Panc1 (cell line): ENCODE measurements at regions not wholly inside any gene's neighbourhood (a gene's known extent, or its start where the extent isn't known, plus 50 kb on each side); places are given as distances from the start of the nearest gene placed in this dataset.

ENCODE experiments used
- ATAC-seq: fragments of 200-7000 bp; cut with Tn5 transposase; 2 replicates; pipeline ENCODE4 v1.9.1; 2020; ENCODE audit warnings: mild to moderate bottlenecking, moderate library complexity
- BruUV-seq: library from RNA; stranded (reverse); fragments of 400-500 nt; replicated peaks from 2 replicates; lab custom pipeline; 2021; lab: Mats Ljungman, UMichigan
- CTCF ChIA-PET: fragments of 300-600 bp; sonication (Branson Sonifier 250); formaldehyde crosslinking; loops from one replicate; lab custom pipeline; 2022; ENCODE audit warnings: antibody characterized with exemption; lab: Charles Lee
- POLR2A ChIA-PET: fragments of 300-600 bp; sonication (Branson Sonifier 250); formaldehyde crosslinking; loops from one replicate; lab custom pipeline; 2022; ENCODE audit warnings: antibody characterized with exemption; lab: Charles Lee
- DNase-seq: peaks from one replicate; pipeline ENCODE4 v3.0.0-alpha.2; 2010; ENCODE audit warnings: low read depth, low spot score
- H3K27ac ChIP-seq: 2 replicates; pipeline ENCODE4 v1.5.1; 2011; ENCODE audit warnings: mild to moderate bottlenecking, low read length, inconsistent platforms
- H3K27me3 ChIP-seq: fragments of 200-500 bp; sonication (Bioruptor generic); 2 replicates; pipeline ENCODE4 v1.6.0; 2014; ENCODE audit warnings: low read length, inconsistent platforms; ENCODE audit not compliant: control insufficient read depth, insufficient read depth
- H3K36me3 ChIP-seq: fragments of 200-500 bp; sonication (Bioruptor generic); 2 replicates; pipeline ENCODE4 v1.5.1; 2014; ENCODE audit warnings: inconsistent platforms, mild to moderate bottlenecking, low read length, moderate library complexity; ENCODE audit not compliant: control insufficient read depth, insufficient read depth
- H3K4me1 ChIP-seq: 2 replicates; pipeline ENCODE4 v1.5.1; 2011; ENCODE audit warnings: inconsistent platforms, mild to moderate bottlenecking, low read length, moderate library complexity; ENCODE audit not compliant: control insufficient read depth, insufficient read depth
- H3K4me3 ChIP-seq, 2 experiments: 2 replicates each; pipeline ENCODE4 v1.5.1; 2011 to 2012; ENCODE audit warnings: low read depth in 2 of 2, low read length in 2 of 2, mild to moderate bottlenecking in 2 of 2, inconsistent platforms in 1 of 2, moderate library complexity in 1 of 2
- H3K9me3 ChIP-seq: fragments of 200-500 bp; sonication (Bioruptor generic); 2 replicates; pipeline ENCODE4 v1.5.1; 2014; ENCODE audit warnings: low read depth, mild to moderate bottlenecking, inconsistent platforms, low read length, moderate library complexity; ENCODE audit not compliant: control insufficient read depth, insufficient read depth
- POLR2AphosphoS5 ChIP-seq: IDR thresholded peaks from 2 replicates; pipeline ENCODE4 v1.6.1; 2012; ENCODE audit warnings: mild to moderate bottlenecking, low read depth, low read length, moderate library complexity
- SIN3A ChIP-seq: IDR thresholded peaks from 2 replicates; pipeline ENCODE4 v1.6.1; 2012; ENCODE audit warnings: low read depth, mild to moderate bottlenecking, low read length, moderate library complexity, borderline replicate concordance; ENCODE audit not compliant: insufficient read depth
- TCF7L2 ChIP-seq: IDR thresholded peaks from 2 replicates; pipeline ENCODE4 v1.6.1; 2011; ENCODE audit warnings: mild to moderate bottlenecking, low read depth, low read length, inconsistent platforms
- in situ Hi-C: cut with HindIII; loops from 2 replicates; pipeline ENCODE4 v1.10.0; 2016; ENCODE audit warnings: low sequenced_read_pairs, low pct_unique_long_range_greater_than_20kb
- intact Hi-C: fragments of 100-400 bp; cut with micrococcal nuclease; formaldehyde crosslinking; loops from one replicate; pipeline ENCODE4 v1.10.0; 2022; ENCODE audit not compliant: unreplicated experiment
- TF ChIP-seq, protein P1 (sequence below): fragments of 450-650 bp; IDR thresholded peaks from 2 replicates; pipeline ENCODE4 v1.5.1; 2017; ENCODE audit warnings: mild to moderate bottlenecking
- TF ChIP-seq, protein P2 (sequence below), 2 experiments: IDR thresholded peaks; 2 replicates each; pipeline ENCODE4 v1.6.1; 2011 to 2012; ENCODE audit warnings: low read depth in 2 of 2, control low read depth in 1 of 2, low read length in 1 of 2, mild to moderate bottlenecking in 1 of 2, moderate library complexity in 1 of 2; ENCODE audit not compliant: insufficient read depth in 1 of 2

DNA sequence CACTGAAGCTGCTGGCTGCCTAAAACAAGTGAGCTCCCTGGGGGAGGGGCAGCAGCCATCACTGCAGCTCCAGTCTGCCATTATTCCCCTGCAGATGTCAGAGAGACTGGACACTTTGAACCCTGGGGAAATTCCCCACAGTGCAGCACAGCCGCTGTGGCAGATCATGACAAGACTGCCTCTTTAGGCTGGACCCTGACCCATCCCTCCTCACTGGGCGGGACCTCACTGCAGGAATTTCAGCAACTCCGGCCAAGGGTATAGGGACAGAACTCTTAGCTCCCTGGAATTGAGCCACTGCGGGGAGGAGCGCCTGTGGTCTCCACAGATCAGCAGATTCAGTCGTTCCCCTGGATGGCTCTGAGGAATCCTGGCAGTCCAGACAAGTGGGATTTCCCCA is 964.6 kb downstream of the BRINP3 start:
- POLR2A ChIA-PET: interaction anchor here (0.6 kb wide), 1 partner anchor 47 kb away, joined by 3 read pairs; no protein-coding TSS in a partner anchor
- CTCF ChIA-PET: no interaction called here
- Histone ChIP-seq H3K27me3 (no peaks in the 10 kb centered on the region), H3K4me1 (no peaks in the 10 kb centered on the region), H3K27ac (no peak overlapping the region), H3K9me3 (no peaks in the 10 kb centered on the region), H3K36me3 (no peaks in the 10 kb centered on the region), H3K4me3 (no peak overlapping the region)
- no TSS peak for BruUV-seq
- DNase-seq (no peak), ATAC-seq (no peak)
- in situ Hi-C loops: no loop called here
- intact Hi-C loops: no loop called here
- TF ChIP-seq, protein P1, sequence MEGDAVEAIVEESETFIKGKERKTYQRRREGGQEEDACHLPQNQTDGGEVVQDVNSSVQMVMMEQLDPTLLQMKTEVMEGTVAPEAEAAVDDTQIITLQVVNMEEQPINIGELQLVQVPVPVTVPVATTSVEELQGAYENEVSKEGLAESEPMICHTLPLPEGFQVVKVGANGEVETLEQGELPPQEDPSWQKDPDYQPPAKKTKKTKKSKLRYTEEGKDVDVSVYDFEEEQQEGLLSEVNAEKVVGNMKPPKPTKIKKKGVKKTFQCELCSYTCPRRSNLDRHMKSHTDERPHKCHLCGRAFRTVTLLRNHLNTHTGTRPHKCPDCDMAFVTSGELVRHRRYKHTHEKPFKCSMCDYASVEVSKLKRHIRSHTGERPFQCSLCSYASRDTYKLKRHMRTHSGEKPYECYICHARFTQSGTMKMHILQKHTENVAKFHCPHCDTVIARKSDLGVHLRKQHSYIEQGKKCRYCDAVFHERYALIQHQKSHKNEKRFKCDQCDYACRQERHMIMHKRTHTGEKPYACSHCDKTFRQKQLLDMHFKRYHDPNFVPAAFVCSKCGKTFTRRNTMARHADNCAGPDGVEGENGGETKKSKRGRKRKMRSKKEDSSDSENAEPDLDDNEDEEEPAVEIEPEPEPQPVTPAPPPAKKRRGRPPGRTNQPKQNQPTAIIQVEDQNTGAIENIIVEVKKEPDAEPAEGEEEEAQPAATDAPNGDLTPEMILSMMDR: no peak
- TF ChIP-seq SIN3A (no peak), POLR2AphosphoS5 (no peak), TCF7L2 (no peak)
- TF ChIP-seq, protein P2, sequence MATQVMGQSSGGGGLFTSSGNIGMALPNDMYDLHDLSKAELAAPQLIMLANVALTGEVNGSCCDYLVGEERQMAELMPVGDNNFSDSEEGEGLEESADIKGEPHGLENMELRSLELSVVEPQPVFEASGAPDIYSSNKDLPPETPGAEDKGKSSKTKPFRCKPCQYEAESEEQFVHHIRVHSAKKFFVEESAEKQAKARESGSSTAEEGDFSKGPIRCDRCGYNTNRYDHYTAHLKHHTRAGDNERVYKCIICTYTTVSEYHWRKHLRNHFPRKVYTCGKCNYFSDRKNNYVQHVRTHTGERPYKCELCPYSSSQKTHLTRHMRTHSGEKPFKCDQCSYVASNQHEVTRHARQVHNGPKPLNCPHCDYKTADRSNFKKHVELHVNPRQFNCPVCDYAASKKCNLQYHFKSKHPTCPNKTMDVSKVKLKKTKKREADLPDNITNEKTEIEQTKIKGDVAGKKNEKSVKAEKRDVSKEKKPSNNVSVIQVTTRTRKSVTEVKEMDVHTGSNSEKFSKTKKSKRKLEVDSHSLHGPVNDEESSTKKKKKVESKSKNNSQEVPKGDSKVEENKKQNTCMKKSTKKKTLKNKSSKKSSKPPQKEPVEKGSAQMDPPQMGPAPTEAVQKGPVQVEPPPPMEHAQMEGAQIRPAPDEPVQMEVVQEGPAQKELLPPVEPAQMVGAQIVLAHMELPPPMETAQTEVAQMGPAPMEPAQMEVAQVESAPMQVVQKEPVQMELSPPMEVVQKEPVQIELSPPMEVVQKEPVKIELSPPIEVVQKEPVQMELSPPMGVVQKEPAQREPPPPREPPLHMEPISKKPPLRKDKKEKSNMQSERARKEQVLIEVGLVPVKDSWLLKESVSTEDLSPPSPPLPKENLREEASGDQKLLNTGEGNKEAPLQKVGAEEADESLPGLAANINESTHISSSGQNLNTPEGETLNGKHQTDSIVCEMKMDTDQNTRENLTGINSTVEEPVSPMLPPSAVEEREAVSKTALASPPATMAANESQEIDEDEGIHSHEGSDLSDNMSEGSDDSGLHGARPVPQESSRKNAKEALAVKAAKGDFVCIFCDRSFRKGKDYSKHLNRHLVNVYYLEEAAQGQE (IDR thresholded peaks at IDR 0.05; ENCODE audit: insufficient read depth in 1 of 2, low read depth in 2 of 2, low read length in 1 of 2): no peak

DNA sequence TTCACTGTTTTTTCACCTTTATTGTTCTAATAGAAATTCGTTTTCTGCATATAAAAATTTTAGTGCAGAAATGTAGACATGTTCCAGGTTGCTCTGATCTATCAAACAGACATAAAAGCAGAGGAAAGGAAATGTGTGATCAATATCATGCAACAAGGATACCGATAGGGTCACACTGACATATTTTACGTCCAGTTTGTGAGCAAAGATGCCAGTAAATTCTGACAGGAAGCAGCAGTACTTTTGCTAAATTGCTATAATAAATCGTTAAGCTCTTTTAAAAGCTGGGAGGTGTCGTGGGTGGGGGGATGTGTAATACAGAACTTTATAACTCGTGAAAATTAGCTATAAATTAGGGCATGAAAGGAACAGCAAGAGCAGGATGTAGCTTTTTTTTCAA is 955.2 kb downstream of the BRINP3 start:
- H3K27me3 ChIP-seq: no peaks in the 10 kb centered on the region
- intact Hi-C loops: no loop called here
- no peaks in the 10 kb centered on the region for H3K36me3 ChIP-seq
- POLR2A ChIA-PET: no interaction called here
- no peaks in the 10 kb centered on the region for H3K9me3 ChIP-seq
- CTCF ChIA-PET: no interaction called here
- DNase-seq (no peak), ATAC-seq (no peak)
- H3K27ac ChIP-seq: no peak overlapping the region
- H3K4me1 ChIP-seq: no peaks in the 10 kb centered on the region
- no peak overlapping the region for H3K4me3 ChIP-seq
- in situ Hi-C loops: no loop called here
- TF ChIP-seq, protein P2 (IDR thresholded peaks at IDR 0.05; ENCODE audit: insufficient read depth in 1 of 2, low read depth in 2 of 2, low read length in 1 of 2): no peak
- TF ChIP-seq, protein P1: no peak
- TF ChIP-seq TCF7L2 (no peak), POLR2AphosphoS5 (no peak), SIN3A (no peak)
- no TSS peak for BruUV-seq
